Hepatocyte (in vitro differentiated cells): ENCODE measurements at regions not wholly inside any gene's neighbourhood (a gene's known extent, or its start where the extent isn't known, plus 50 kb on each side); places are given as distances from the start of the nearest gene placed in this dataset.

Experiments used
- EZH2 ChIP-seq: fragments of 200-600 bp; sonication (generic); IDR thresholded peaks from 2 replicates; pipeline ENCODE4 v1.6.1; 2016; ENCODE audit warnings: antibody characterized with exemption, mild to moderate bottlenecking, borderline replicate concordance
- EZH2phosphoT487 ChIP-seq: fragments of 200-600 bp; sonication (generic); IDR thresholded peaks from one replicate; pipeline ENCODE4 v1.6.1; 2018; ENCODE audit warnings: antibody characterized with exemption, mild to moderate bottlenecking, low read depth, moderate library complexity; ENCODE audit not compliant: unreplicated experiment, severe bottlenecking
- TF ChIP-seq, protein P1 (sequence below): fragments of 200-600 bp; sonication (generic); IDR thresholded peaks from 2 replicates; pipeline ENCODE4 v1.5.1; 2016; ENCODE audit warnings: antibody characterized with exemption, mild to moderate bottlenecking; ENCODE audit not compliant: poor library complexity

DNA sequence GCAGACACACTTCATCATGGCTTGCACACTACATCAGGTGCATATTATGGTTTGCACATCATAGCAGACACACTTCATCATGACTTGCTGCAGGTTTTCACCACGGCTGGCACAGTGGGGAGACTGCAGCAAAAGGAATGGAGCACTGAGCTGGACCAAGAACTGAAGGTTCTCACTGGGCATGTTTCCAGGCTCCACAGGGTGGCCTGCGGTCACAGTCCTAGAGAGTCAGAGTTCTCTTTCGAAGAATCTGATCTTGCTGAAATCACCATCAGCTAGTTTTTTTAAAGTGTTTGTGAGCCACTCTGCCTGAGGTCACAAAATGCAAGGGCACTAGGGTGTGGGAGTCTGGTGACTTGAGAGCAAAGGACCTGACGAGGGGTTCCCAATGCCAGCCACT, 140.4 kb upstream of the NPY start:
- TF ChIP-seq, protein P1, sequence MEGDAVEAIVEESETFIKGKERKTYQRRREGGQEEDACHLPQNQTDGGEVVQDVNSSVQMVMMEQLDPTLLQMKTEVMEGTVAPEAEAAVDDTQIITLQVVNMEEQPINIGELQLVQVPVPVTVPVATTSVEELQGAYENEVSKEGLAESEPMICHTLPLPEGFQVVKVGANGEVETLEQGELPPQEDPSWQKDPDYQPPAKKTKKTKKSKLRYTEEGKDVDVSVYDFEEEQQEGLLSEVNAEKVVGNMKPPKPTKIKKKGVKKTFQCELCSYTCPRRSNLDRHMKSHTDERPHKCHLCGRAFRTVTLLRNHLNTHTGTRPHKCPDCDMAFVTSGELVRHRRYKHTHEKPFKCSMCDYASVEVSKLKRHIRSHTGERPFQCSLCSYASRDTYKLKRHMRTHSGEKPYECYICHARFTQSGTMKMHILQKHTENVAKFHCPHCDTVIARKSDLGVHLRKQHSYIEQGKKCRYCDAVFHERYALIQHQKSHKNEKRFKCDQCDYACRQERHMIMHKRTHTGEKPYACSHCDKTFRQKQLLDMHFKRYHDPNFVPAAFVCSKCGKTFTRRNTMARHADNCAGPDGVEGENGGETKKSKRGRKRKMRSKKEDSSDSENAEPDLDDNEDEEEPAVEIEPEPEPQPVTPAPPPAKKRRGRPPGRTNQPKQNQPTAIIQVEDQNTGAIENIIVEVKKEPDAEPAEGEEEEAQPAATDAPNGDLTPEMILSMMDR = no peak
- no peak for TF ChIP-seq EZH2
- no peak for TF ChIP-seq EZH2phosphoT487
